Thyroid gland (tissue), 4 donors: ENCODE measurements at regions not wholly inside any gene's neighbourhood (a gene's known extent, or its start where the extent isn't known, plus 50 kb on each side); places are given as distances from the start of the nearest gene placed in this dataset.

ENCODE experiments used
- POLR2A ChIP-seq, 2 donors: fragments of 450-650 bp; IDR thresholded peaks; one replicate each; pipeline ENCODE4 v1.6.1; 2017; ENCODE audit warnings: antibody characterized with exemption in 2 of 2, mild to moderate bottlenecking in 2 of 2, moderate library complexity in 1 of 2
- TF ChIP-seq, protein P1 (sequence below), 6 experiments: fragments of 200-600 bp in 3 of 6; fragments of 450-650 bp in 3 of 6; sonication (generic) in 3 of 6; IDR thresholded peaks; one replicate each; pipeline ENCODE4 v1.5.1; 2016 to 2019; ENCODE audit warnings: antibody characterized with exemption in 6 of 6, mild to moderate bottlenecking in 2 of 6, inconsistent platforms in 1 of 6, moderate library complexity in 1 of 6

DNA sequence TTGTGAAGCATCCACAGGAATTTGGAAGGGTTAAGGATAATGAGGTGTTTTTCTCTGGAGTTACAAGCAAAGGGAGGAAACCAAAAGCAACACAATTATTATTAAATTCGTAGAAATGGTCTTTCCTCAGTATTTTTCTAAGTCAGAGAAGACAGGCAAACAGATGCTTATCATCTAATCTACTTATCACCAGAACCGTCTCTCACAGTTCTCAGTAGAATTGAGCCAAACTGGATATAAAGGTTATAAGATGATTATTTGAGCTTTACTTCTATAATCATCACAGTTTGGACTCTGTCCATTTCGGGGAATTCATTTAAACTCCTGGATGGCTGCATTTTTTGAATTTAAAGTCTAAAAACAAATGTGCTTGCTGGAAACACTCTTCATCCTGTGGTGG, 245.0 kb downstream of the KCNJ2 start:
- TF ChIP-seq, protein P1, sequence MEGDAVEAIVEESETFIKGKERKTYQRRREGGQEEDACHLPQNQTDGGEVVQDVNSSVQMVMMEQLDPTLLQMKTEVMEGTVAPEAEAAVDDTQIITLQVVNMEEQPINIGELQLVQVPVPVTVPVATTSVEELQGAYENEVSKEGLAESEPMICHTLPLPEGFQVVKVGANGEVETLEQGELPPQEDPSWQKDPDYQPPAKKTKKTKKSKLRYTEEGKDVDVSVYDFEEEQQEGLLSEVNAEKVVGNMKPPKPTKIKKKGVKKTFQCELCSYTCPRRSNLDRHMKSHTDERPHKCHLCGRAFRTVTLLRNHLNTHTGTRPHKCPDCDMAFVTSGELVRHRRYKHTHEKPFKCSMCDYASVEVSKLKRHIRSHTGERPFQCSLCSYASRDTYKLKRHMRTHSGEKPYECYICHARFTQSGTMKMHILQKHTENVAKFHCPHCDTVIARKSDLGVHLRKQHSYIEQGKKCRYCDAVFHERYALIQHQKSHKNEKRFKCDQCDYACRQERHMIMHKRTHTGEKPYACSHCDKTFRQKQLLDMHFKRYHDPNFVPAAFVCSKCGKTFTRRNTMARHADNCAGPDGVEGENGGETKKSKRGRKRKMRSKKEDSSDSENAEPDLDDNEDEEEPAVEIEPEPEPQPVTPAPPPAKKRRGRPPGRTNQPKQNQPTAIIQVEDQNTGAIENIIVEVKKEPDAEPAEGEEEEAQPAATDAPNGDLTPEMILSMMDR (IDR thresholded peaks at IDR 0.05), result no peak
- TF ChIP-seq POLR2A (IDR thresholded peaks at IDR 0.05), result no peak
